SHP77 (cell line): ENCODE measurements at regions not wholly inside any gene's neighbourhood (a gene's known extent, or its start where the extent isn't known, plus 50 kb on each side); places are given as distances from the start of the nearest gene placed in this dataset.
A peak's percentile ranks its signal among the peaks of the same experiment; 100 is the strongest.
"Not testable (repeated sequence)": the region's sequence is repeated elsewhere in the genome, so short reads cannot be mapped to it uniquely, and the experiment has no call there.

Source experiments
- DNase-seq, 2 experiments: peaks; one replicate each; lab custom pipeline; 2025; lab: John Stamatoyannopoulos, UW

- peak; percentile 37 to 51 for DNase-seq
Measured at GRCh38 chr6:6724539-6725467, 136.3 kb downstream of the LY86 start.

- DNase-seq: no peak
Measured at GRCh38 chr6:6725468-6726209, 137.1 kb downstream of the LY86 start.

- no peak for DNase-seq
Measured at GRCh38 chr6:6728169-6728941, 139.8 kb downstream of the LY86 start.

GRCh38 chr6:6729971-6730370, 141.5 kb downstream of the LY86 start:
- no peak for DNase-seq

- peak; percentile 26 to 55 for DNase-seq
Measured at GRCh38 chr6:6730831-6731230, 142.3 kb downstream of the LY86 start.

- no peak for DNase-seq
Measured at GRCh38 chr6:6734479-6735465, 146.3 kb downstream of the LY86 start.

GRCh38 chr6:6736791-6737654, 148.5 kb downstream of the LY86 start:
- peak in 1 of 2 experiments; percentile 12 for DNase-seq

GRCh38 chr6:6737671-6738070, 149.2 kb downstream of the LY86 start:
- no peak for DNase-seq

GRCh38 chr6:6738108-6738507, 149.6 kb downstream of the LY86 start:
- DNase-seq: no peak

GRCh38 chr6:6738922-6739716, 150.6 kb downstream of the LY86 start:
- no peak for DNase-seq

GRCh38 chr6:6740595-6740994, 152.1 kb downstream of the LY86 start:
- DNase-seq: no peak

GRCh38 chr6:6741264-6741663, 152.7 kb downstream of the LY86 start:
- no peak for DNase-seq

- no peak for DNase-seq
Measured at GRCh38 chr6:6742535-6742934, 154.0 kb downstream of the LY86 start.

GRCh38 chr6:6744551-6744950, 156.0 kb downstream of the LY86 start:
- DNase-seq: no peak

GRCh38 chr6:6745637-6746332, 157.3 kb downstream of the LY86 start:
- DNase-seq: not testable (repeated sequence)

- peak; percentile 26 to 59 for DNase-seq
Measured at GRCh38 chr6:6746333-6746969, 157.9 kb downstream of the LY86 start.

GRCh38 chr6:6746970-6747338, 158.4 kb downstream of the LY86 start:
- DNase-seq: no peak

- DNase-seq: no peak
Measured at GRCh38 chr6:6747371-6747770, 158.9 kb downstream of the LY86 start.
